Suprapubic skin (tissue), 4 donors: ENCODE measurements at regions not wholly inside any gene's neighbourhood (a gene's known extent, or its start where the extent isn't known, plus 50 kb on each side); places are given as distances from the start of the nearest gene placed in this dataset.

Experiments
- CTCF ChIP-seq, 2 donors: fragments of 200-600 bp in 1 of 2; fragments of 450-650 bp in 1 of 2; sonication (generic) in 1 of 2; IDR thresholded peaks; one replicate each; pipeline ENCODE4 v1.5.1; 2016 to 2019; ENCODE audit warnings: antibody characterized with exemption in 2 of 2, mild to moderate bottlenecking in 1 of 2, moderate library complexity in 1 of 2
- EP300 ChIP-seq: sonication (generic); formaldehyde crosslinking; IDR thresholded peaks from one replicate; pipeline ENCODE4 v1.6.1; 2017; ENCODE audit warnings: antibody characterized with exemption
- POLR2A ChIP-seq, 2 donors: fragments of 450-650 bp; IDR thresholded peaks; one replicate each; pipeline ENCODE4 v1.6.1; 2017; ENCODE audit warnings: antibody characterized with exemption in 2 of 2, mild to moderate bottlenecking in 2 of 2, moderate library complexity in 2 of 2
- POLR2AphosphoS5 ChIP-seq, 3 donors: sonication (generic); formaldehyde crosslinking; IDR thresholded peaks; one replicate each; pipeline ENCODE4 v1.6.1; 2017; ENCODE audit warnings: antibody characterized with exemption in 3 of 3

- TF ChIP-seq POLR2A (IDR thresholded peaks at IDR 0.05), result no peak
- TF ChIP-seq CTCF (IDR thresholded peaks at IDR 0.05), result no peak
- TF ChIP-seq POLR2AphosphoS5 (IDR thresholded peaks at IDR 0.05), result no peak
- TF ChIP-seq EP300, result no peak
These were observed 491.7 kb upstream of the RASGRP1 start for GRCh38 chr15:39056357-39056756.
